Right atrium auricular region (tissue), 2 donors: ENCODE measurements at regions not wholly inside any gene's neighbourhood (a gene's known extent, or its start where the extent isn't known, plus 50 kb on each side); places are given as distances from the start of the nearest gene placed in this dataset.

Source experiments
- DNase-seq: peaks from one replicate; pipeline ENCODE4 v3.0.0-alpha.2; 2019; ENCODE audit warnings: low spot score
- H3K27ac ChIP-seq, 2 donors: fragments of 200-600 bp; sonication (generic); 1 replicate in 1 of 2; 2 replicates in 1 of 2; pipeline ENCODE4 v1.5.1; 2016 to 2019
- H3K27me3 ChIP-seq, 2 donors: fragments of 200-600 bp; sonication (generic); one replicate each; pipeline versions ENCODE4 v1.5.1 to v1.6.0; 2017 to 2019
- H3K36me3 ChIP-seq: fragments of 200-600 bp; sonication (generic); one replicate; pipeline ENCODE4 v1.5.1; 2016
- H3K4me1 ChIP-seq, 2 donors: fragments of 200-600 bp; sonication (generic); one replicate each; pipeline versions ENCODE4 v1.5.1 to v1.6.0; 2017 to 2019
- H3K4me3 ChIP-seq, 2 donors: fragments of 200-600 bp; sonication (generic); 1 replicate in 1 of 2; 2 replicates in 1 of 2; pipeline ENCODE4 v1.5.1; 2017 to 2019; ENCODE audit warnings: mild to moderate bottlenecking in 1 of 2, moderate library complexity in 1 of 2
- H3K9me3 ChIP-seq, 2 donors: fragments of 200-600 bp; sonication (generic); one replicate each; pipeline ENCODE4 v1.5.1; 2019
- CTCF ChIP-seq, 2 donors: fragments of 200-600 bp; sonication (generic); IDR thresholded peaks; one replicate each; pipeline ENCODE4 v1.5.1; 2019; ENCODE audit warnings: antibody characterized with exemption in 2 of 2

GRCh38 chr6:153872946-153873345 lies 166.1 kb upstream of the OPRM1 start:
- Histone ChIP-seq H3K27ac (no peak overlapping the region), H3K9me3 (no peaks in the 10 kb centered on the region), H3K36me3 (no peaks in the 10 kb centered on the region), H3K4me1 (no peaks in the 10 kb centered on the region), H3K27me3 (no peaks in the 10 kb centered on the region), H3K4me3 (no peak overlapping the region)
- DNase-seq, result no peak
- TF ChIP-seq CTCF (IDR thresholded peaks at IDR 0.05), result no peak

GRCh38 chr6:153862927-153863326 lies 176.1 kb upstream of the OPRM1 start:
- DNase-seq, result no peak
- Histone ChIP-seq H3K4me1 (no peaks in the 10 kb centered on the region), H3K9me3 (no peaks in the 10 kb centered on the region), H3K27ac (no peak overlapping the region), H3K27me3 (no peaks in the 10 kb centered on the region), H3K4me3 (no peak overlapping the region), H3K36me3 (no peaks in the 10 kb centered on the region)
- no peak for TF ChIP-seq CTCF (IDR thresholded peaks at IDR 0.05)

GRCh38 chr6:153862139-153862538 lies 176.9 kb upstream of the OPRM1 start:
- no peaks in the 10 kb centered on the region for H3K27me3 ChIP-seq
- no peak for DNase-seq
- H3K9me3 ChIP-seq, result no peaks in the 10 kb centered on the region
- no peak overlapping the region for H3K27ac ChIP-seq
- H3K4me3 ChIP-seq, result no peak overlapping the region
- no peaks in the 10 kb centered on the region for H3K36me3 ChIP-seq
- TF ChIP-seq CTCF (IDR thresholded peaks at IDR 0.05), result no peak
- H3K4me1 ChIP-seq, result no peaks in the 10 kb centered on the region

- H3K4me3 ChIP-seq, result no peak overlapping the region
- no peak overlapping the region for H3K27ac ChIP-seq
- no peaks in the 10 kb centered on the region for H3K4me1 ChIP-seq
- no peak for DNase-seq
- H3K36me3 ChIP-seq, result no peaks in the 10 kb centered on the region
- no peaks in the 10 kb centered on the region for H3K27me3 ChIP-seq
- H3K9me3 ChIP-seq, result no peaks in the 10 kb centered on the region
- no peak for TF ChIP-seq CTCF (IDR thresholded peaks at IDR 0.05)
Observed at GRCh38 chr6:153858529-153858928, 180.5 kb upstream of the OPRM1 start.

- H3K4me1 ChIP-seq, result no peaks in the 10 kb centered on the region
- no peaks in the 10 kb centered on the region for H3K36me3 ChIP-seq
- no peaks in the 10 kb centered on the region for H3K27me3 ChIP-seq
- no peak overlapping the region for H3K27ac ChIP-seq
- no peak for TF ChIP-seq CTCF (IDR thresholded peaks at IDR 0.05)
- no peak overlapping the region for H3K4me3 ChIP-seq
- H3K9me3 ChIP-seq, result no peaks in the 10 kb centered on the region
- no peak for DNase-seq
Observed at GRCh38 chr6:153856929-153857376, 182.1 kb upstream of the OPRM1 start.

- Histone ChIP-seq H3K4me1 (no peaks in the 10 kb centered on the region), H3K27ac (no peak overlapping the region)
- TF ChIP-seq CTCF (IDR thresholded peaks at IDR 0.05), result no peak
Observed at GRCh38 chr6:153852481-153852880, 186.6 kb upstream of the OPRM1 start.

More at GRCh38 chr6:153852481-153852880, 186.6 kb upstream of the OPRM1 start:
- Histone ChIP-seq H3K4me3 (no peak overlapping the region), H3K27me3 (no peaks in the 10 kb centered on the region), H3K9me3 (no peaks in the 10 kb centered on the region), H3K36me3 (no peaks in the 10 kb centered on the region)
- DNase-seq, result no peak
